ENCODE measurements at regions not wholly inside any gene's neighbourhood (a gene's known extent, or its start where the extent isn't known, plus 50 kb on each side); places are given as distances from the start of the nearest gene placed in this dataset.
"Not testable (repeated sequence)": the region's sequence is repeated elsewhere in the genome, so short reads cannot be mapped to it uniquely, and the experiment has no call there.

GRCh38 chr5:39941416-39941815 lies 516.6 kb upstream of the DAB2 start:
- no peak for DNase-seq (ENCODE audit: low spot score)
- Histone ChIP-seq H3K27ac (no peak overlapping the region), H3K4me3 (no peak overlapping the region)
- no peak for TF ChIP-seq CTCF (IDR thresholded peaks at IDR 0.05)

GRCh38 chr5:39934830-39935229 lies 510.1 kb upstream of the DAB2 start:
- Histone ChIP-seq H3K27ac (no peak overlapping the region), H3K4me3 (no peak overlapping the region)
- no peak for TF ChIP-seq CTCF (IDR thresholded peaks at IDR 0.05)
- no peak for DNase-seq (ENCODE audit: low spot score)

- DNase-seq (ENCODE audit: low spot score): no peak
- H3K27ac ChIP-seq: no peak overlapping the region
- TF ChIP-seq CTCF (IDR thresholded peaks at IDR 0.05): no peak
- no peak overlapping the region for H3K4me3 ChIP-seq
Observed at GRCh38 chr5:39933061-39933460, 508.3 kb upstream of the DAB2 start.

- Histone ChIP-seq H3K27ac (no peak overlapping the region), H3K4me3 (no peak overlapping the region)
- no peak for DNase-seq (ENCODE audit: low spot score)
- TF ChIP-seq CTCF (IDR thresholded peaks at IDR 0.05): no peak
Observed at GRCh38 chr5:39928709-39929108, 503.9 kb upstream of the DAB2 start.

GRCh38 chr5:39919876-39920275 lies 495.1 kb upstream of the DAB2 start:
- TF ChIP-seq CTCF (IDR thresholded peaks at IDR 0.05): no peak
- no peak overlapping the region for H3K4me3 ChIP-seq
- no peak overlapping the region for H3K27ac ChIP-seq
- DNase-seq (ENCODE audit: low spot score): no peak

- H3K27ac ChIP-seq: no peak overlapping the region
- no peak for TF ChIP-seq CTCF (IDR thresholded peaks at IDR 0.05)
- no peak overlapping the region for H3K4me3 ChIP-seq
- no peak for DNase-seq (ENCODE audit: low spot score)
Observed at GRCh38 chr5:39912906-39913305, 488.1 kb upstream of the DAB2 start.

- H3K4me3 ChIP-seq; DNase-seq (ENCODE audit: low spot score); H3K27ac ChIP-seq: not testable (repeated sequence)
Observed at GRCh38 chr5:39907267-39907951, 482.6 kb upstream of the DAB2 start.

All from coronary artery (tissue), 2 donors.